GM18951 (cell line): ENCODE measurements at regions not wholly inside any gene's neighbourhood (a gene's known extent, or its start where the extent isn't known, plus 50 kb on each side); places are given as distances from the start of the nearest gene placed in this dataset.

Experiments used
- POLR2A ChIP-seq: IDR thresholded peaks from 4 replicates; pipeline ENCODE4 v1.6.1; 2011; ENCODE audit warnings: mild to moderate bottlenecking; ENCODE audit not compliant: insufficient read length, insufficient read depth; ENCODE audit errors: extremely low read depth
- in situ Hi-C: fragments of 300-500 bp; cut with MboI; formaldehyde crosslinking; loops from one replicate; pipeline ENCODE4 v1.12.0; 2022; ENCODE audit warnings: low sequenced_read_pairs, mixed read lengths, inconsistent platforms; ENCODE audit not compliant: unreplicated experiment

DNA sequence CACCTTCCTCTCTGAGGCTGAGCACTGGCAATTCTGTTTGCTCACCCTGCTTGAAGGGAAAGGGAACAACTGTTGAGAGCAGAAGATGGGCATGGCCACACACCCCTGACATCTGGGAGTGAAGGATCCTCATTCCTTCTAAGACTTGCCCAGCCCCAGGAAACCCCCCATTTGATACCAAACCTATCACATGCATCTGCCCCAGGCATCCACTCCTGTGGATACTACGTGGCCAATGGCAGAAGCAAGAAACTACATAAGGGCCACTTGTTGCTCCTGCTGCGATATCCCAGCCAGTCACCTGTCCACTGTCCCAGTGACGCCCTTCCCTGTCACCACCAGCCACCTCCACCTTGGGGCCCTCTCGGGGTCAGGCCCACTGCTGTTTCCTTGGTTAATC, 185.2 kb downstream of the SMAD2 start:
- in situ Hi-C loops: no loop called here
- TF ChIP-seq POLR2A: no peak

DNA sequence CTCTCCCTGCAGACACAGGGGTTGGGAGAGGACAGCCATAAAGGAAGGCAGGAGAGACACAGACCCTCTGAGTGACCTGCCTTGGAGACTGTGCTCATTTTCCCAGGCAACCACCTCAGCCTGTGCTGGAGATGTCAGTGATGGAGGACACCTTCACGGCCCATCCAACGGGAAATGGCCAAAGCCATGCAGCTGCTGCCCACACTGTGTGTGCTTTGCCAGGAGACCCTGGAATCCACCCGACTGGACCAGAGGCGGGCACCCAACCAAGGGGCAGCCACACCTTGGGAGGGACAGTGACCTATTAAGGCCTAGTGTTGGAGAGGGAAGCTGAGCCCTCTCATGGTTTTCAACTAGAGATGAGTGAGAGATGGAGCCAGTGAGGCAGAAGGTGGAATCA, 192.5 kb downstream of the SMAD2 start:
- no peak for TF ChIP-seq POLR2A
- in situ Hi-C loops: no loop called here

DNA sequence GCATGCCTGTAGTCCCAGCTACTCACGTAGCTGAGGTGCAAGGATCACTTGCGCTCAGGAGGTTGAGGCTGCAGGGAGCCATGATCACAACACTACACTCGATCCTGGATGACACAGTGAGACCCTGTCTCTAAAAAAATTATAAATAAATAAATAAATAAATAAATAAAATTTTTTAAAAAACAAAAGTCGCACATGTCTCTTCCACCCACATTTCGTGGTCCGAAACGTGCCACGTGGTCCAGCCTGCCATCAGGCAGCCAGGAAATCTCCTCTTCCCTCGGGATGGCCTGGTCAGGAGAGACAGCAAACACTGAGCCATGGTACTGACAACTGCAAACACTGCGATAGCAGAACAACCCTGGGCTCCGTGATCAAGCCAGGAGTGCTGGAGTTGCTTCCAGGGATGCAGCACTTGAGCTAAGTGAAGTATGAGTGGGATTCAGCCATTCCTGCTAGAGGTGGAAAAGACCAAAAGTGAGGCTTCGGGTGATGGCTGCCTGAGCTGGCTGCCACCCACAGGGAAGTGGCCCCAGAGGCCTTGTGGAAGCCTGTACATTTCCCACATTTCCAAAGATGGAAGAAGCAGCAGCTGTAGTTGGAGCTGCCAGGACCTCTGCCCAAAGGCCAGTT, 193.1 kb downstream of the SMAD2 start:
- no peak for TF ChIP-seq POLR2A
- in situ Hi-C loops: no loop called here

DNA sequence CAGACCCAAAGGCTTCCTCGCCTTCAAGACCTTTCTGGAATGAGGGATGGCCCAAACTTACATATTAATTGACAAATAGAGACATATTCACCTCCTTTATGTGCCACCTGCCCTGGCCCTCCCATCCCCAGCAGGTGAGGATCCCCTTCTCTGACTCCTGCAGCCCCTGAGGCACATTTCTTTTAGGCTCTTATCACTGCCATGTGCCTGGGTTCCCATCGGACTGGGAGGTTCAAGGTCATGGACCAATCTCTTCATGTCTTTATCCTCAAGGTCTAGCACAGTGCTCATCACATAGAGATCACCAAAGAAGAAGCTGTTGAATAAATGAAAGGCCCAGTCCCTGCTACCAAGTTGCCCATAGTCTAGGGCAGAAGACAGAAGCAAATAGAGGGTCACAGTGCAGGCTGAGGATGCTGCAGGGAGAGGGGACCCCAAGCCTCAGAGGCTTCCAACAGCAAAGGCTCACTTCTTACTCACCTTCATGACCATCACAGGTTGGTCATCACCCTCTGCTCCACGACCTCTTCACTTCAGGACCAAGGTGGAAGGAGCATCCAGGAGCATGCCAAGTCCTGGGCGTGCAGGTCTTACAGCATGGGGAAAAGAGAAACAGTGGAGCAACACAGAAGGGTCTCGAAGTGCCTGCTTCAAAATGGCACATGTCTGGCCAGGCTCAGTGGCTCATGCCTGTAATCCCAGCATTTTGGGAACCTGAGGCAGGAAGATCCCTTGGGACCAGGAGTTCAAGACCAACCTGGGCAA, 193.9 kb downstream of the SMAD2 start:
- TF ChIP-seq POLR2A: no peak
- in situ Hi-C loops: no loop called here

DNA sequence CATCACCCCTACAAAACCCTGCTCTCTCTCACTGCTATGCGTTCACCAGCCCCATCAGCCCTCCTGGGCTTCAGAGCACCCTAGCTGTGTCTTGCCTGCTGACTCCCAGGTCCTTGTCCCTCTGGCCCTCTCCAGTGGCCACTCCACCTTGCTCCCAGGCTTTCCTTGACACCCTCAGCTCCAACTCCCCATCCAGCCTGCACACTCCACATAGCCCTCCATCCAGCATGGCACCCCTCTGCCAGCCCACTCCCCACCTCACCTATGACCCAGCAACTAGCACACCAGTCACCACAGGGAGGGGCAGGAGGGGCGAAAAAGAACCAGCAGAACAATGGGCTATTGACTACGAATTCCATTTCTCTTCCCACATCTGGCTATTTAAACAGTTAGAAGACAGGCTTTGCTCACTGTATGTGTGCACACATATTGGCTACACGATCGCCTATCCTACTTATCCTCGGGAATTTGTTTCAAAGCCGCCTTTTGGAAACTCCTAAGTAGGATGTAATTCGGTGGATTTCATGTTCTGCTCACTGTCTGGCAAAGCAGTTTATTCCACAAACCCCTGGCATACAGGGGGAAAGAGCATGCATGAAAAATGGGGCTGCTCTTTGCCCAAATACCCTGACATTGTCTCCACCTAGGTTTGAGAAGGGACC, 195.3 kb downstream of the SMAD2 start:
- TF ChIP-seq POLR2A: no peak
- in situ Hi-C loops: no loop called here

DNA sequence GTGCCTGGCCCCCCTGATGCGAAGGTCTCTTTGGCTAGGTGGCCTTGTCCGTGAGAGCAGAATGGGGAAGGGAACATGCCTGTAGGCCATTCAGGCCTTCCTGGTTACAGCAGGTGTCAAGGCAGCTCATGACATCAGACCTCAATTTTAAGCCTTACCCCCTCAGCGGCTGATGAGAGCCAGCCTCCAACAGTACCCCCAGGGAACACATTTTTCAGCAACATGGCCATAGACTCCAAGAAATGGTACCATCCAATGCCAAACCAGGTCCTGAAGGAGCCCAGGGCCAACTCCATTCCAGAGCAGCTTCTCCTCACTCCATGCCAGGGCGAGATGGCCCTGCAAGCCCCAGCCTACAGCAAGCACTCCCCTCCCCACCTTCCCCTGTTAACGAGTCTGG, 199.2 kb downstream of the SMAD2 start:
- in situ Hi-C loops: no loop called here
- no peak for TF ChIP-seq POLR2A

DNA sequence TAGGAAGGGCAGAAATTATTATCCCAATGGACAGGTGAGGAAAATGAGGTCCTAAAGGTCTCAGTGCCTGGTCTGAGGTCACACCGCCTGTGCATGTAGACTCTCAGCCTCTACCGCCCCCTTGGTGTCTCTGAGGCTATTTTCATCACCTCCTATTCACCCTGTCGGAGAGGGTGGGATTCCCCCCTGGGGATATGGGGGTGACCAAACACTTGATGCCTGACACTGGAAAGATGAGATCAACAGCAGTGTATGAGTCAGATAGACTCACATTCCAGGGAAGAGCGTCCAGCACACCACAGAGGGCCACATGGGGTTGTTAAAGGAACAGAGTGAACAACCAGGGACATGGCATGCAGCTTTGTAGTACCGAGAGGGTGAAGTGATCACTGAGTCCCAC, 199.7 kb downstream of the SMAD2 start:
- in situ Hi-C loops: no loop called here
- TF ChIP-seq POLR2A: no peak

DNA sequence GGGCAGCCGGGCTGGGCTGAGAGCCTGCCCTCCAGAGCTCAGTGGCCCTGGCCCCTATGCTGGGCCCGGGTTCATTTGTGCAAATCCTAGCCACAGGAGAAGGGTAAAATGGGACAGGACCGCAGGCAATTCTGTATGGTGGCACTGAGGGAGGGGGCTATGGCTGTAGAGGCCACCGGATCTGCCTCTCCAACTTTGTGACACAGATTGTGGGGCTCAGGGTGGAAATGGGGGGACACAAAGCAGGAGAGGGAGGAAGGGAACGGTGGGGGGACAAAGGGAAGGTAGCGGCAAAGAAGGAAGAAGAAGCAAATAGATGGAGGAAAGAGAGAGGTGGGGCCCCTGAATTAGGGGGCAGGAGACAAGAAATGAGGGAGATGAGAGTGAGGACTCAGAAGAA, 201.1 kb downstream of the SMAD2 start:
- in situ Hi-C loops: no loop called here
- no peak for TF ChIP-seq POLR2A

DNA sequence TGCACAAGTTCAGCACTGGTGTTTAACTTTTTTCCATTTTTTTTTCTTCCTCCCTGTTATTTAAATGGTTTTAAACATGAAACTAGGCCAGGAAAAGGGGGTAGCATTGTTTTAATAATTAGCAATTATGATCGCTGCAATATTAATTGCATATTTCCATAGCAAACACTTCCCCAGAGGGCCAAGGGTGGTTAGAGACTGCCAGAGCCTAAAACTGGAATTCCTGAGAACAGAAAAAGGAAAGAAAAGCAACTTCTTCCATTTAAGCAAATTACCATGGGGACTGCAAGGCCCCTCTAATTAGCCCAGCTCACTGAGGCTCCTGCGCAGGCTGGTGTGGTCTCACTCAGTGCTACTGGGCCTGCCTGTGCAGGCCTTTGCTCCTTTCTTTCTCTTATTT, 201.5 kb downstream of the SMAD2 start:
- no peak for TF ChIP-seq POLR2A
- in situ Hi-C loops: no loop called here

DNA sequence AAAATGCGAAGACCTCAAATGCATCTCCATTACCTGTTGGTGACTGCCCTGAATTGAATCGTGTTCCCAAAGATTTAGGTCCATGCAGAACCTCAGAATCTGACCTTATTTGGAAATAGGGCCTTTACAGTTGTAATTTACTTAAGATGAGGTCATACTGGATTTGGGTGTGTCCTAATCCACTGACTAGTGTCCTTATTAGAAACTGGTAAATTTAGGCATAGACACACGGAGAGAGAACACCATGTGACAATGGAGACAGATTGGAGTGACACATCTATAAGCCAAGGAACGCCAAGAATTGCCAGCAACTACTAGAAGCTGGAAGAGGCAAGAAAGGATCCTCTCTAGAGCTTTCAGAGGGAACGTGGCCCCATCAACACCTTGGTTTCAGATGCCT, 203.1 kb downstream of the SMAD2 start:
- no peak for TF ChIP-seq POLR2A
- in situ Hi-C loops: no loop called here

DNA sequence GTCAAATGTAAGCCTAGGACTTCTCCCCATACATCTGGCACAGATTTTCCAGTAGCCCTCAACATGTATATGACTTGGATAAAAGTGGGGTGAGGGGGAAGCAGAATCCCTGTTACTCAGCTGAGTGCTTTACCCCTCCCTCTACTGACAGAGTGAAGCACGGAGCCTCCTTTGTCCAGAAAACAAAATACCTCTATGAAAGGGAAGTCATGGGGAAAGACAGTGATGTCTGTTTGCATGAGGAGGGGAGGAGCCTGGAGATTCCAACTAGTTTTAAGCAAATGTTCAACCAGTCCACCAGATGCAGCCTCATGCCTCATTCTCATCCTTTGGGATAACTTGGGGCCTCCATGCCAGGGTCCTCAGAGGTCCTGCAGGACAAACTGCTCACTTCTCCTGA, 203.9 kb downstream of the SMAD2 start:
- in situ Hi-C loops: no loop called here
- TF ChIP-seq POLR2A: no peak

DNA sequence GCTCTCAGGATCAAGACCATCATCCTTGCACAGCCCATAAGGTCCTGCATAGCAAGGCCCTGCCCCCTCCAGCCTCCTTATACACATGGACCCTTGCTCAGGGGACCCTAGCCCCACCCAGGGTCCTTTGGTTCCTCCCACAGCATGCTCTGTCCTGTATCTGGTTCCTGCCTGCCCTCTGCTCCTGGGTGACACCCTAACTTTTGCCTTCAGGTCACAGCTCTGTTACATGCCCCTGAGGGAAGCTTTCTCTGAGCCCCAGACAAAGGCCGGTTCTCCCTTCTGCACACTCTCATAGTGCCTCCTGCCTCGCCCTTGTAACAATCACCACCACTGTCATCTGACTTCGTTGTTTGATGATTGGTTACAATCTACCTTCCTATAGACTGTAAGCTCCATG, 204.8 kb downstream of the SMAD2 start:
- in situ Hi-C loops: no loop called here
- no peak for TF ChIP-seq POLR2A

DNA sequence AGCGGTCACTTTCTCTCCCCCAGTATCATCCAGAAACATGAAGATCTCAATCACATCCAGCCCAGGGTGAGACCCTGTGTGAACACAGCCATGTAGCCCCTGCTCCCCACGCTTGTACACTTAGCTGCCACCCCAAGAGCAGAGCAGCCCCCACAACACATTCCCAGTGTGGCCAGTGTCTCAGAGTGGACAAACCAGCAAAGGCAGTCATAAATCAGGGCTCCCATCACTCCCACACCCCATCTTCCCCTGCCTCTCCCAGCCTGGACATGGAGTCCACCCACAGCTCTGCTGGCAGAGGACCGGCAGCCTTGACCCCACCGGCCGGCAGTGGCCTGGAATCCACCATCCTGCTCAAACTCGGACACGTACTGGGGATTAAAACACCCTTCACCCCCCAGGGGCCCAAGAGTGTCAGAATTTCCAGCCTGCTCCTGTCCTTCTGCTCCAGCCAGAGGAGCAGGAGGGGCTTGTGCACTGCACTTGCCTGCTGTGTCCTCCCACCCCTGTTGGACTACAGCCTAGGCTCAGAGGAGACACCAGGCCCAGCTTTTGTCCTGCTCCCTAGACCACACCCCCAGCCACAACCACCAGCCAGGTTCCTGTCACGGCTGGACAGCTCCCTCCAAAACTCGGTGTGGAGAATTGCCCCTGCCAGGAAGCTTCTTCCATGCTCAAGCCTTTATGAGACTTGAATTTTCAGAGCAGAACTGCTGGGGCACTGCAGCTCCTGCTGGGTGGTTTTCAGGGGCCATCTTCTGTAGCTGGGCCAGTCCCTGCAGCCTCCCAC, 206.1 kb downstream of the SMAD2 start:
- TF ChIP-seq POLR2A: no peak
- in situ Hi-C loops: no loop called here

DNA sequence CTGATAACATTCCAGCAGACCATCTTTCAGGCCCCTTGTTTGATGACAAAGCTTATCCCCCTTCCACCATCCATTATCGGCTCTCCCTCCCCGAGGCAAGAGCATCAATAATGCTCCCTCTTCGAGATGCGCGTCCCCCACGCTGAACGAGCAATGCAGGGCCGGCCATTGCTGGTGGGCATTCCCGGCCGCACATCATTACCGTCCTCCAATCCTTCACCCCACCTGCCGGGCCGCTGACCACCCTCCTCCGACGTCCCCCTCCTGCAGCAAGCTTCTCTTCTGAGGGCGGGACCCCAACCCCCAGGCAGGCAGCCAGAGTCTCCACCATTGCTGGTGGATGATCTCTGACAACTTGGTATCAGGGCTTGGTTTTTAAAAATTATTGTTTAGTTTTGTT, 208.6 kb downstream of the SMAD2 start:
- in situ Hi-C loops: no loop called here
- TF ChIP-seq POLR2A: no peak

DNA sequence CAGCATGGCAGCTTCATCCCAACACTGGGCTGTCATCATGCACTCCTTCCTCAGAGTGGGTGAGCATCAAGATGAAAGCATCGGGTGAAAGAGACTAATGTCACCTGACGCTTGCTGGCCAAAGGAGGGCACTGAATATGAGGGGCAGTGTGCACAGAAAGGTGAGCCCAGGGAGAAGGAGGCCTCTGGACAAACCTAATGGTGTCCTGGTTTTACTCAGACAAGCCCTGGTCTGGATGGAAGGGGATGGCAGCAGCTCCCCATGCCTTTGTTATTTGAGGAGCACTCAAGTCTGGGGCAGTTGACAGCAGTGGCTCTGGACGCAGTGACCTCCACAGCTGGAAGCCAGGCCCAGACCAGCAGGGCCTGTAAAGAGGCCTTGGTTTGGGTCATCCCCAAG, 209.7 kb downstream of the SMAD2 start:
- TF ChIP-seq POLR2A: no peak
- in situ Hi-C loops: no loop called here
